DOHH2 (cell line): ENCODE measurements at regions not wholly inside any gene's neighbourhood (a gene's known extent, or its start where the extent isn't known, plus 50 kb on each side); places are given as distances from the start of the nearest gene placed in this dataset.

Experiments used
- EZH2phosphoT487 ChIP-seq: fragments of 200-600 bp; sonication (generic); IDR thresholded peaks from 2 replicates; pipeline ENCODE4 v1.6.1; 2017; ENCODE audit warnings: borderline replicate concordance, mild to moderate bottlenecking, antibody characterized with exemption, low read length, moderate library complexity, mixed read lengths
- TF ChIP-seq, protein P1 (sequence below): fragments of 200-600 bp; sonication (generic); IDR thresholded peaks from one replicate; pipeline ENCODE4 v1.5.1; 2014; ENCODE audit warnings: antibody characterized with exemption, mild to moderate bottlenecking, low read depth, low read length; ENCODE audit not compliant: poor library complexity, severe bottlenecking

DNA sequence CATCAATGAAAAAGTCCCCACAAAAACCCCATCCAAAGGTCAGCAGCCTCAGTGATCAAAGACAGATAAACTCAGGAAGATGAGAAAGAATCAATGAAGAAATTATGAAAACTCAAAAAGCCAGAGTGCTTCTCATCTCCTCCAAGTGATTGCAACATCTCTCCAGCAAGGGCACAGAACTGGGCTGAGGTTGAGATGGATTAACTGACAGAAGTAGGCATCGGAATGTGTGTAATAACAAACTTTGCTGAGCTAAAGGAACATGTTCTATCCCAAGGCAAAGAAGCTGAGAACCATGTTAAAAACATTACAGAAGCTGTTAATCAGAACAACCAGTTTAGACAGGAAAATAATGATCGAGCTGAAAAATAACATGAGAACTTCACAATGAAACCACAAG, 442.8 kb upstream of the SYT4 start:
- TF ChIP-seq, protein P1, sequence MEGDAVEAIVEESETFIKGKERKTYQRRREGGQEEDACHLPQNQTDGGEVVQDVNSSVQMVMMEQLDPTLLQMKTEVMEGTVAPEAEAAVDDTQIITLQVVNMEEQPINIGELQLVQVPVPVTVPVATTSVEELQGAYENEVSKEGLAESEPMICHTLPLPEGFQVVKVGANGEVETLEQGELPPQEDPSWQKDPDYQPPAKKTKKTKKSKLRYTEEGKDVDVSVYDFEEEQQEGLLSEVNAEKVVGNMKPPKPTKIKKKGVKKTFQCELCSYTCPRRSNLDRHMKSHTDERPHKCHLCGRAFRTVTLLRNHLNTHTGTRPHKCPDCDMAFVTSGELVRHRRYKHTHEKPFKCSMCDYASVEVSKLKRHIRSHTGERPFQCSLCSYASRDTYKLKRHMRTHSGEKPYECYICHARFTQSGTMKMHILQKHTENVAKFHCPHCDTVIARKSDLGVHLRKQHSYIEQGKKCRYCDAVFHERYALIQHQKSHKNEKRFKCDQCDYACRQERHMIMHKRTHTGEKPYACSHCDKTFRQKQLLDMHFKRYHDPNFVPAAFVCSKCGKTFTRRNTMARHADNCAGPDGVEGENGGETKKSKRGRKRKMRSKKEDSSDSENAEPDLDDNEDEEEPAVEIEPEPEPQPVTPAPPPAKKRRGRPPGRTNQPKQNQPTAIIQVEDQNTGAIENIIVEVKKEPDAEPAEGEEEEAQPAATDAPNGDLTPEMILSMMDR, result no peak
- TF ChIP-seq EZH2phosphoT487, result no peak
